ENCODE measurements at regions not wholly inside any gene's neighbourhood (a gene's known extent, or its start where the extent isn't known, plus 50 kb on each side); places are given as distances from the start of the nearest gene placed in this dataset.

GRCh38 chr11:115921986-115922385 is 417.8 kb upstream of the CADM1 start:
- Histone ChIP-seq H3K36me3 (no peaks in the 10 kb centered on the region), H3K9me3 (no peaks in the 10 kb centered on the region), H3K4me1 (peaks cover 0 to 20% (median 10%) of the 10 kb centered on the region in 4 donors), H3K27ac (no peak overlapping the region), H3K4me3 (no peak overlapping the region), H3K27me3 (no peaks in the 10 kb centered on the region)
- intact Hi-C loops (cut with DNase I) = no loop called here
- 46 to 47% methylated on average over 2 of the region's 2 CpGs for whole genome bisulfite sequencing, 2 donors
- no peak for DNase-seq
- TF ChIP-seq POLR2A (IDR thresholded peaks at IDR 0.05) (no peak), CTCF (IDR thresholded peaks at IDR 0.05) (no peak), POLR2AphosphoS5 (IDR thresholded peaks at IDR 0.05) (no peak), EP300 (IDR thresholded peaks at IDR 0.05) (no peak)

- peaks cover 0 to 20% (median 10%) of the 10 kb centered on the region in 4 donors for H3K4me1 ChIP-seq
- no peak overlapping the region for H3K27ac ChIP-seq
- intact Hi-C loops (cut with DNase I) = no loop called here
- no peak overlapping the region for H3K4me3 ChIP-seq
- H3K36me3 ChIP-seq = no peaks in the 10 kb centered on the region
- TF ChIP-seq EP300 (IDR thresholded peaks at IDR 0.05) = no peak
- TF ChIP-seq CTCF (IDR thresholded peaks at IDR 0.05) = no peak
- TF ChIP-seq POLR2AphosphoS5 (IDR thresholded peaks at IDR 0.05) = no peak
- TF ChIP-seq POLR2A (IDR thresholded peaks at IDR 0.05) = no peak
- H3K27me3 ChIP-seq = no peaks in the 10 kb centered on the region
- DNase-seq = no peak
- 86 to 88% methylated on average over 3 of the region's 3 CpGs for WGBS, 2 donors
- H3K9me3 ChIP-seq = no peaks in the 10 kb centered on the region
Observed at GRCh38 chr11:115921540-115921939, 417.3 kb upstream of the CADM1 start.

- 84 to 88% methylated on average over 6 of the region's 6 CpGs for WGBS, 2 donors
- Histone ChIP-seq H3K9me3 (no peaks in the 10 kb centered on the region), H3K4me1 (peaks cover 0 to 20% (median 10%) of the 10 kb centered on the region in 4 donors), H3K27me3 (no peaks in the 10 kb centered on the region), H3K27ac (no peak overlapping the region), H3K4me3 (no peak overlapping the region), H3K36me3 (no peaks in the 10 kb centered on the region)
- TF ChIP-seq POLR2AphosphoS5 (IDR thresholded peaks at IDR 0.05) = no peak
- no peak for DNase-seq
- intact Hi-C loops (cut with DNase I) = no loop called here
Observed at GRCh38 chr11:115920841-115921480, 416.7 kb upstream of the CADM1 start.

- no peak overlapping the region for H3K4me3 ChIP-seq
- H3K9me3 ChIP-seq = no peaks in the 10 kb centered on the region
- no peaks in the 10 kb centered on the region for H3K27me3 ChIP-seq
- WGBS, 2 donors = 31 to 50% methylated on average over 1 of the region's 1 CpG
- H3K27ac ChIP-seq = no peak overlapping the region
- H3K4me1 ChIP-seq = peaks cover 0 to 20% (median 10%) of the 10 kb centered on the region in 4 donors
- no peak for DNase-seq
- TF ChIP-seq POLR2AphosphoS5 (IDR thresholded peaks at IDR 0.05) = no peak
- TF ChIP-seq CTCF (IDR thresholded peaks at IDR 0.05) = no peak
- no peak for TF ChIP-seq EP300 (IDR thresholded peaks at IDR 0.05)
- TF ChIP-seq POLR2A (IDR thresholded peaks at IDR 0.05) = no peak
- intact Hi-C loops (cut with DNase I) = no loop called here
- H3K36me3 ChIP-seq = no peaks in the 10 kb centered on the region
Observed at GRCh38 chr11:115920092-115920461, 415.9 kb upstream of the CADM1 start.

GRCh38 chr11:115919341-115920091 is 415.3 kb upstream of the CADM1 start:
- Histone ChIP-seq H3K36me3 (no peaks in the 10 kb centered on the region), H3K4me1 (peaks cover 0 to 20% (median 10%) of the 10 kb centered on the region in 4 donors), H3K4me3 (no peak overlapping the region), H3K27ac (no peak overlapping the region), H3K9me3 (no peaks in the 10 kb centered on the region), H3K27me3 (no peaks in the 10 kb centered on the region)
- DNase-seq = no peak
- intact Hi-C loops (cut with DNase I) = no loop called here
- TF ChIP-seq POLR2A (IDR thresholded peaks at IDR 0.05) = no peak
- no peak for TF ChIP-seq POLR2AphosphoS5 (IDR thresholded peaks at IDR 0.05)
- no peak for TF ChIP-seq EP300 (IDR thresholded peaks at IDR 0.05)
- no peak for TF ChIP-seq CTCF (IDR thresholded peaks at IDR 0.05)
- 58 to 66% methylated on average over 4 of the region's 4 CpGs for WGBS, 2 donors
